Cardiac muscle cell (in vitro differentiated cells and primary cell): ENCODE measurements at regions not wholly inside any gene's neighbourhood (a gene's known extent, or its start where the extent isn't known, plus 50 kb on each side); places are given as distances from the start of the nearest gene placed in this dataset.
A peak's percentile ranks its signal among the peaks of the same experiment; 100 is the strongest.

ENCODE experiments used
- DNase-seq, 2 donors: peaks; one replicate each; pipeline versions ENCODE4 v3.0.0 to v3.0.0-alpha.2; 2010 to 2017; ENCODE audit warnings: low read depth in 1 of 2, low spot score in 1 of 2
- H3K27ac ChIP-seq: fragments of 200-600 bp; sonication (generic); 2 replicates; pipeline ENCODE4 v1.5.1; 2016
- H3K27me3 ChIP-seq: fragments of 200-600 bp; sonication (generic); 2 replicates; pipeline ENCODE4 v1.6.0; 2016; ENCODE audit warnings: control low read depth
- H3K36me3 ChIP-seq: fragments of 200-600 bp; sonication (generic); 2 replicates; pipeline ENCODE4 v1.5.1; 2016; ENCODE audit warnings: control low read depth
- H3K4me1 ChIP-seq: fragments of 200-600 bp; sonication (generic); 2 replicates; pipeline ENCODE4 v1.8.1; 2017; ENCODE audit warnings: low read depth, mild to moderate bottlenecking, mixed run types
- H3K4me3 ChIP-seq: fragments of 200-600 bp; sonication (generic); 2 replicates; pipeline ENCODE4 v1.5.1; 2016; ENCODE audit warnings: mild to moderate bottlenecking
- H3K9me3 ChIP-seq: fragments of 200-600 bp; sonication (generic); 2 replicates; pipeline ENCODE4 v1.5.1; 2017; ENCODE audit warnings: low read depth, mild to moderate bottlenecking, control low read depth
- CTCF ChIP-seq: IDR thresholded peaks from 2 replicates; pipeline ENCODE4 v1.5.1; 2012; ENCODE audit warnings: low read depth, mild to moderate bottlenecking, low read length

DNA sequence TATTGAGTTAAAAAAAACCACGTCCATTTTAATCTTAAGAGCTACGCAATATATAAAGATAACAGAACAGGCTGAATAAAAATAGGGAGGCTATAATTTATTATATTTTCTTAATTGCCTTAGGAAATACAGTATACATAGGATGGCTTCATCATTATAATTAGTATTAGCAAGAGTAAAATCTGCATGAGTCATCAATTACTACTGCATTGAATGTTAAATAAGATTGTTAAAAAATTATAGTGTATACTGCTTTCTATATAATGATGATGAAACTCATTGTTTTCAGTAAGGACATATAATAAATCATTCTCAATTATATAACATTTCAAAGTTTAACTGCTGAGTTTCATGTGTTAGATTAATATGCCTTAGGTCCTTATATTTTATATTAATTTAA lies 133.4 kb upstream of the GRID2 start:
- no peak for DNase-seq
- Histone ChIP-seq H3K27me3 (no peaks in the 10 kb centered on the region), H3K4me1 (no peaks in the 10 kb centered on the region), H3K4me3 (no peak overlapping the region), H3K36me3 (no peaks in the 10 kb centered on the region), H3K27ac (no peak overlapping the region), H3K9me3 (no peaks in the 10 kb centered on the region)
- TF ChIP-seq CTCF = no peak

DNA sequence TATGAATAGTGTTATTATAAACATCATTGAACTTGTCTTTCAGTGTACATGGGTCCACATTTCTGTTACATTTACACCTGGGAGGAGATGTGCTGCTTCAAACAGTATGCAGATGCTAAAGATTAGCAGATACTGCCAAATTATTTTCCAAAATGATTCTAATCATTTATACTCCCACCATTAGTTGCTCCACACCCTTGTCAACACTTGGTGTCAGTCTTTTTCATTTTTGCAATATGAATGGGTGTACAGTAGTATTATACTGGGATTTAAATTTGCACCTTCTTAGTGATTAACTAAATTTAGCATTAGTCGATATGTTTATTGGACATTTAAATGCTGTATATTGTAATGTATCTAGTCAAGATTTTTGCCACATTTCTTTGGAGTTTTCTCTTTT lies 131.6 kb upstream of the GRID2 start:
- peak; percentile 34 for TF ChIP-seq CTCF
- Histone ChIP-seq H3K27me3 (no peaks in the 10 kb centered on the region), H3K4me1 (no peaks in the 10 kb centered on the region), H3K36me3 (no peaks in the 10 kb centered on the region), H3K9me3 (no peaks in the 10 kb centered on the region), H3K4me3 (no peak overlapping the region), H3K27ac (no peak overlapping the region)
- no peak for DNase-seq

GRCh38 chr4:92175250-92175649 lies 128.5 kb upstream of the GRID2 start:
- Histone ChIP-seq H3K4me3 (no peak overlapping the region), H3K27me3 (no peaks in the 10 kb centered on the region), H3K9me3 (no peaks in the 10 kb centered on the region), H3K4me1 (no peaks in the 10 kb centered on the region), H3K27ac (no peak overlapping the region), H3K36me3 (no peaks in the 10 kb centered on the region)
- no peak for TF ChIP-seq CTCF
- no peak for DNase-seq

DNA sequence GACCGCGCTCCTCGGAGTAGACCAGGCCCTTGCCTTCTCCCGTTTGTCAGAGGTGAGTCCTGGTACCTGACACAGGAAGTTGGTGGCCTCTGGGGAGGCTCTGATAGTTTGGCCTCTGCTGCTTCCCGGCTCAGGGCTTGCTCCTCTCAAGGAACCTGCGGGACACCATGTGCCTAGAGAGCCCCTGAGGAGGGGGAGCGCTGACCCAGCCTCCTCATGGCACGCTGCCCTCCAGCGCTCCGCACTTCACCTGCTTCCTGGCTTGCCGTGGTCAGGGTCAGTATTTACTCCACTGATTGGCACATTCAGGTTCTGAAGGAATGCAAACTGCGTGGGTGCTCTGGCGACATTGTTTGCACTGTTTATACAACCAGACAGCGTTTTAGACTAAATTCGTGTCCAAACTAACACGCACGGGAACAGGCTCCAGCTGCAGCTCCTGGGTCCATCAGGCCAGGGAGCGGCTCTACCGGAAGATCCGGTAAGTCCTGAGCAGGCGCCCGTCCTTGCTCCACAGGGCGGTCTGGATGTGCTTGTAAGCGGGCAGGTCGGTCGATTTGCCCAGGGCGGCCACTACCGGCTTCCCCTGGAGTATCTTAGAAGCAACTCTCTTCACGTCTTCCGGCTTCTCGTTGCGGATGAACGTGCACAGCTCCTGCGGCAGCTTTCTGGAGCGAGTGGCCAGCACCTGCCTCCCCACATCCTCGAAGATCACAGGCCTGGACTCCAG lies 121.6 kb upstream of the GRID2 start:
- H3K27ac ChIP-seq = no peak overlapping the region
- H3K27me3 ChIP-seq = no peaks in the 10 kb centered on the region
- no peak overlapping the region for H3K4me3 ChIP-seq
- DNase-seq = no peak
- H3K9me3 ChIP-seq = no peaks in the 10 kb centered on the region
- H3K4me1 ChIP-seq = no peaks in the 10 kb centered on the region
- H3K36me3 ChIP-seq = no peaks in the 10 kb centered on the region
- no peak for TF ChIP-seq CTCF

- Histone ChIP-seq H3K4me1 (no peaks in the 10 kb centered on the region), H3K27me3 (no peaks in the 10 kb centered on the region), H3K36me3 (no peaks in the 10 kb centered on the region), H3K4me3 (no peak overlapping the region), H3K27ac (no peak overlapping the region), H3K9me3 (no peaks in the 10 kb centered on the region)
- TF ChIP-seq CTCF = no peak
- DNase-seq = no peak
These were observed 120.9 kb upstream of the GRID2 start for GRCh38 chr4:92182736-92183407.
